HL-60 (cell line): ENCODE measurements at regions not wholly inside any gene's neighbourhood (a gene's known extent, or its start where the extent isn't known, plus 50 kb on each side); places are given as distances from the start of the nearest gene placed in this dataset.

Experiments used
- CTCF ChIP-seq: IDR thresholded peaks from one replicate; pipeline ENCODE4 v1.5.1; 2011; ENCODE audit warnings: low read length, control low read depth, inconsistent platforms; ENCODE audit not compliant: insufficient read depth
- GABPA ChIP-seq: IDR thresholded peaks from 2 replicates; pipeline ENCODE4 v1.6.1; 2012; ENCODE audit warnings: low read depth
- POLR2AphosphoS5 ChIP-seq: IDR thresholded peaks from 2 replicates; pipeline ENCODE4 v1.6.1; 2012; ENCODE audit warnings: low read depth
- SPI1 ChIP-seq: IDR thresholded peaks from 2 replicates; pipeline ENCODE4 v1.6.1; 2012; ENCODE audit warnings: low read depth, mild to moderate bottlenecking, borderline replicate concordance
- TF ChIP-seq, protein P1 (sequence below): IDR thresholded peaks from 2 replicates; pipeline ENCODE4 v1.6.1; 2012; ENCODE audit warnings: low read depth; ENCODE audit not compliant: insufficient replicate concordance

GRCh38 chr6:40770794-40771193 lies 183.6 kb upstream of the LRFN2 start:
- TF ChIP-seq CTCF: no peak
- TF ChIP-seq POLR2AphosphoS5: no peak
- TF ChIP-seq, protein P1, sequence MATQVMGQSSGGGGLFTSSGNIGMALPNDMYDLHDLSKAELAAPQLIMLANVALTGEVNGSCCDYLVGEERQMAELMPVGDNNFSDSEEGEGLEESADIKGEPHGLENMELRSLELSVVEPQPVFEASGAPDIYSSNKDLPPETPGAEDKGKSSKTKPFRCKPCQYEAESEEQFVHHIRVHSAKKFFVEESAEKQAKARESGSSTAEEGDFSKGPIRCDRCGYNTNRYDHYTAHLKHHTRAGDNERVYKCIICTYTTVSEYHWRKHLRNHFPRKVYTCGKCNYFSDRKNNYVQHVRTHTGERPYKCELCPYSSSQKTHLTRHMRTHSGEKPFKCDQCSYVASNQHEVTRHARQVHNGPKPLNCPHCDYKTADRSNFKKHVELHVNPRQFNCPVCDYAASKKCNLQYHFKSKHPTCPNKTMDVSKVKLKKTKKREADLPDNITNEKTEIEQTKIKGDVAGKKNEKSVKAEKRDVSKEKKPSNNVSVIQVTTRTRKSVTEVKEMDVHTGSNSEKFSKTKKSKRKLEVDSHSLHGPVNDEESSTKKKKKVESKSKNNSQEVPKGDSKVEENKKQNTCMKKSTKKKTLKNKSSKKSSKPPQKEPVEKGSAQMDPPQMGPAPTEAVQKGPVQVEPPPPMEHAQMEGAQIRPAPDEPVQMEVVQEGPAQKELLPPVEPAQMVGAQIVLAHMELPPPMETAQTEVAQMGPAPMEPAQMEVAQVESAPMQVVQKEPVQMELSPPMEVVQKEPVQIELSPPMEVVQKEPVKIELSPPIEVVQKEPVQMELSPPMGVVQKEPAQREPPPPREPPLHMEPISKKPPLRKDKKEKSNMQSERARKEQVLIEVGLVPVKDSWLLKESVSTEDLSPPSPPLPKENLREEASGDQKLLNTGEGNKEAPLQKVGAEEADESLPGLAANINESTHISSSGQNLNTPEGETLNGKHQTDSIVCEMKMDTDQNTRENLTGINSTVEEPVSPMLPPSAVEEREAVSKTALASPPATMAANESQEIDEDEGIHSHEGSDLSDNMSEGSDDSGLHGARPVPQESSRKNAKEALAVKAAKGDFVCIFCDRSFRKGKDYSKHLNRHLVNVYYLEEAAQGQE: no peak
- no peak for TF ChIP-seq GABPA
- no peak for TF ChIP-seq SPI1
